Sigmoid colon (tissue), 3 donors: ENCODE measurements at regions not wholly inside any gene's neighbourhood (a gene's known extent, or its start where the extent isn't known, plus 50 kb on each side); places are given as distances from the start of the nearest gene placed in this dataset.

Experiments used
- CTCF ChIP-seq, 4 experiments: fragments of 450-650 bp in 3 of 4; fragments of 200-600 bp in 1 of 4; IDR thresholded peaks; one replicate each; pipeline ENCODE4 v1.5.1; 2016 to 2019; ENCODE audit warnings: antibody characterized with exemption in 4 of 4, mild to moderate bottlenecking in 3 of 4, moderate library complexity in 2 of 4
- POLR2A ChIP-seq, 2 donors: fragments of 450-650 bp; IDR thresholded peaks; one replicate each; pipeline ENCODE4 v1.6.1; 2016; ENCODE audit warnings: antibody characterized with exemption in 2 of 2, mild to moderate bottlenecking in 2 of 2, moderate library complexity in 2 of 2

GRCh38 chr10:131660427-131660826 lies 240.4 kb upstream of the PPP2R2D start:
- no peak for TF ChIP-seq CTCF (IDR thresholded peaks at IDR 0.05)
- TF ChIP-seq POLR2A (IDR thresholded peaks at IDR 0.05) = no peak
